ENCODE measurements at regions not wholly inside any gene's neighbourhood (a gene's known extent, or its start where the extent isn't known, plus 50 kb on each side); places are given as distances from the start of the nearest gene placed in this dataset.
"Not testable (repeated sequence)": the region's sequence is repeated elsewhere in the genome, so short reads cannot be mapped to it uniquely, and the experiment has no call there.

DNA sequence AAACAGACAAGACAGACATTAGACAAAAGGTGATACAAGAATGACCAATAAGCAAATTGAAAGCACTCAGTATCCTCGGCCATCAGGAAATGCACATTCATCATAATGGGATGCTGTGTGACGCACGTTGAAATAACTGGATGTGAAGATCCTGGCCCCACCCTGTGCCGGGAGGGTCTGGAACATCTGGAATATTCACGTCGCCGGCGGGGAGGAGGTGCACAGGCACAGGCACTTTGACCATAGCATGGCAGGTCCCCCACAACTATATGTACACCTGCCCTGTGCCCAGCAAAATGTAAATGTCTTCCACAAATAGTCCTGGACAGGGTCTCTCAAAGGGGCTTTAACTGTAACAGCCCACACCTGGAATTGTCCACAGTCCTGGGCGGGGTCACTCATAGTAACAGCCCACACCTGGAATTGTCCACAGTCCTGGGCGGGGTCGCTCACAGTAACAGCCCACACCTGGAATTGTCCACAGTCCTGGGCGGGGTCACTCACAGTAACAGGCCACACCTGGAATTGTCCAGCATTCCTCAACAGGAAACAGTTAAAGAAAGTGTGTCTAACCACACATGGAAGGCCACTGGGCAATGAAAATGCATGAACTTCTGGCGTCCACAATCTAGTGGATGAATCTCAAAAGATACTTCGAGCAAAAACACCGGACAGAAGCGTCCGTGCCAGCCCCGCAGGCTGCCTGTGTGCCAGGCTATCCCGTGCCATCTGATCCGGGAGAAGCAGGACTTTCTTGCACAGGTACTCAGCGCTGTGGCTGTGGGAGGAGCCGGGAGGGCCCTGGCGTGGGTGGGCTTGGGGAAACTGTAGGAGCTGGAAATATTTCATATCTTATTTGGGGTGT is 113.4 kb downstream of the RTP5 start:
- peak in 1 of 2 donors; percentile 32 for DNase-seq
- H3K4me3 ChIP-seq, result no peak overlapping the region
- H3K27ac ChIP-seq, result no peak overlapping the region
- peaks cover 0 to 4% (median 0%) of the 10 kb centered on the region in 3 donors for H3K36me3 ChIP-seq
- intact Hi-C loops (cut with DNase I; ENCODE audit: low total_unique reads), result no loop called here
- TF ChIP-seq, protein P1, sequence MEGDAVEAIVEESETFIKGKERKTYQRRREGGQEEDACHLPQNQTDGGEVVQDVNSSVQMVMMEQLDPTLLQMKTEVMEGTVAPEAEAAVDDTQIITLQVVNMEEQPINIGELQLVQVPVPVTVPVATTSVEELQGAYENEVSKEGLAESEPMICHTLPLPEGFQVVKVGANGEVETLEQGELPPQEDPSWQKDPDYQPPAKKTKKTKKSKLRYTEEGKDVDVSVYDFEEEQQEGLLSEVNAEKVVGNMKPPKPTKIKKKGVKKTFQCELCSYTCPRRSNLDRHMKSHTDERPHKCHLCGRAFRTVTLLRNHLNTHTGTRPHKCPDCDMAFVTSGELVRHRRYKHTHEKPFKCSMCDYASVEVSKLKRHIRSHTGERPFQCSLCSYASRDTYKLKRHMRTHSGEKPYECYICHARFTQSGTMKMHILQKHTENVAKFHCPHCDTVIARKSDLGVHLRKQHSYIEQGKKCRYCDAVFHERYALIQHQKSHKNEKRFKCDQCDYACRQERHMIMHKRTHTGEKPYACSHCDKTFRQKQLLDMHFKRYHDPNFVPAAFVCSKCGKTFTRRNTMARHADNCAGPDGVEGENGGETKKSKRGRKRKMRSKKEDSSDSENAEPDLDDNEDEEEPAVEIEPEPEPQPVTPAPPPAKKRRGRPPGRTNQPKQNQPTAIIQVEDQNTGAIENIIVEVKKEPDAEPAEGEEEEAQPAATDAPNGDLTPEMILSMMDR (IDR thresholded peaks at IDR 0.05), result no peak
- H3K9me3 ChIP-seq, result no peaks in the 10 kb centered on the region
- H3K27me3 ChIP-seq, result no peaks in the 10 kb centered on the region
- no peaks in the 10 kb centered on the region for H3K4me1 ChIP-seq

DNA sequence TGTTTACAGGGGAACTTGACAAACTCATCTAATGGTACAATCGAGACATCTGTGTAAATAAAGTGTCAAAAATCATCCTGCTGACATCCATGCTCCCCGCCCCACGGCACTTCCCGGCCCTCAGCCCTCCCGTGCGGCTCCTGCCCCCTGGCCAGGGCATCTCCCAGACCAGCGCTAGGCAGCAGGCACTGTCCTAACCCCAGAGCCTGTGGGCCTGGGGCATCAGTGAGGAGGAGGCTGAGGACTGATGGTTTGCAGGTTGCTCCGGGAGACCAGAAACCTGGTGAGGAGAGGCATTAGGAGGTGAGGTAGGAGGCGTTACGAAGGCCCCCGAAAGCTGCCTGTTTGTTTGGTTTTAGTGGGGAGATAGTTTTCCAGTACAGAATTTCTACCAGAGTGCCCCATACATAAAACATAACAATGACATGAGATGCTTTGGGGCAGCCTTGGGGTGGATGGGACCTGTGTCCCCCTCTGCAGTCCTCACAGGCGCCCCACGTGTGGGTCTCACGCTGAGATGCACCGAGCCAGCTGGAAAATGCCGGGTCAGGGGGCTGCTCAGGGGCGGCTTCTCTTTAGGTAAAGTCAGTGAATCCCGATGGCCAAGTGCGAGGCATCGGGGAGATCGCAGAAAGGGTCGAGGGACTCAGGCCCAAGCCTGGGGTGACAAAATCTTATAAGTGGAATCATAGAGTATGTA is 114.2 kb downstream of the RTP5 start:
- H3K4me1 ChIP-seq, result no peaks in the 10 kb centered on the region
- intact Hi-C loops (cut with DNase I; ENCODE audit: low total_unique reads), result no loop called here
- peaks cover 0 to under 1% (median 0%) of the 10 kb centered on the region in 3 donors for H3K36me3 ChIP-seq
- peak in 1 of 2 donors; percentile 49 for DNase-seq
- no peaks in the 10 kb centered on the region for H3K9me3 ChIP-seq
- no peak overlapping the region for H3K4me3 ChIP-seq
- H3K27ac ChIP-seq, result no peak overlapping the region
- TF ChIP-seq, protein P1 (IDR thresholded peaks at IDR 0.05), result no peak
- H3K27me3 ChIP-seq, result no peaks in the 10 kb centered on the region

- Histone ChIP-seq H3K4me3 (no peak overlapping the region), H3K36me3 (no peaks in the 10 kb centered on the region), H3K27ac (no peak overlapping the region), H3K9me3 (no peaks in the 10 kb centered on the region), H3K4me1 (no peaks in the 10 kb centered on the region), H3K27me3 (no peaks in the 10 kb centered on the region)
- TF ChIP-seq, protein P1 (IDR thresholded peaks at IDR 0.05), result no peak
- DNase-seq, result no peak
- intact Hi-C loops (cut with DNase I; ENCODE audit: low total_unique reads), result no loop called here
Observed at GRCh38 chr2:241984271-241984655, 114.7 kb downstream of the RTP5 start.

DNA sequence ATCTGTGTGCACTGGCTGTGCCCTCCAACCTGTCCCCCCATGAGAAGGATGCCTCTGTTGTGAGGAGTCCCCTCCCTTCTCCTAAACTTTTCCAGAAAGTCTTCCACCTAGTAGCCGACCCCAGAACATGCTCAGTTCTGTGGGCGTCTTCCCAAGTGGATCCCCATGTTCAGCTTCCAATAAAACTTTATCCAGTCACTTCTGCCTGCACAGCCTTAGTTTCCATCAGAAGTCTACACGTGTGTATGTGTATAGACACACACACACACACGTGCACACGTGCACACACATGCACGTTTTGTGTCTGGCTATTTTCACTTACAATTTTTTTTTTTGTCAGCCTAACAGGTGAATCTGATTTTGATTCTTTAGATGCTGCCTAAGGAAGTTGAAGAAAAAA is 115.1 kb downstream of the RTP5 start:
- intact Hi-C loops (cut with DNase I; ENCODE audit: low total_unique reads), result no loop called here
- no peak for DNase-seq
- H3K36me3 ChIP-seq, result no peaks in the 10 kb centered on the region
- H3K27me3 ChIP-seq, result no peaks in the 10 kb centered on the region
- TF ChIP-seq, protein P1 (IDR thresholded peaks at IDR 0.05), result no peak
- H3K4me1 ChIP-seq, result no peaks in the 10 kb centered on the region
- no peaks in the 10 kb centered on the region for H3K9me3 ChIP-seq
- H3K4me3 ChIP-seq, result no peak overlapping the region
- H3K27ac ChIP-seq, result no peak overlapping the region

GRCh38 chr2:241985161-241985985 is 115.8 kb downstream of the RTP5 start:
- intact Hi-C loops (cut with DNase I; ENCODE audit: low total_unique reads); H3K4me3 ChIP-seq; H3K27me3 ChIP-seq; H3K36me3 ChIP-seq; H3K27ac ChIP-seq; H3K9me3 ChIP-seq; H3K4me1 ChIP-seq: not testable (repeated sequence)
- peak; percentile 31 to 59 for DNase-seq
